ENCODE measurements at regions not wholly inside any gene's neighbourhood (a gene's known extent, or its start where the extent isn't known, plus 50 kb on each side); places are given as distances from the start of the nearest gene placed in this dataset.
"Not testable (repeated sequence)": the region's sequence is repeated elsewhere in the genome, so short reads cannot be mapped to it uniquely, and the experiment has no call there.

DNA sequence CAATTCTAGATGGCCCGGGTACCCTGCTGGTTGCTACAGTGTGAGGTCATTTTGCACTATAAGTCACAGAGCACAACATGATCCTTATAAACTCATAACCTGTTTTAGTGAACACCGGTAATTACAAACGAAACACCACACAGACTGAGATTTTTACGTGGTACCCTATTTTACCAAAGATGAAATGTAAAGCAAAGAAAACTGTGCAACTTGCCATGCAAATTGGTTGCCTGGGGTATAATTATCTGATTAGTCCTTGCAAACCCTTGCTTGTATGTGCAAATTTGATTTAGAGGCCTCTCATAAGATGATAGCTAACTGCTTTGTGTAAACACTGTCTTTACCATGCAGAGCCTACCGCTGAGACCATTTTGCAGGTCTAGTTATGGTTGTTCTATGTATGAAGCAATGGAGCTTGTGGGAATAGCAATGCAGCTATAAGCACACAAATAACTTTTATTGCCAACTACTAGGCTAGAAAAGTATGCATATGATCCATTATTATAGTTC lies 372.1 kb upstream of the FAR2 start:
- Histone ChIP-seq H3K4me1 (ENCODE audit: control insufficient read depth in 2 of 2, insufficient read depth in 2 of 2, low read length in 2 of 2) (no peaks in the 10 kb centered on the region), H3K27me3 (ENCODE audit: control insufficient read depth in 2 of 2, insufficient read depth in 1 of 2, low read length in 1 of 2) (no peaks in the 10 kb centered on the region), H3K36me3 (ENCODE audit: control insufficient read depth in 2 of 2, insufficient read depth in 2 of 2, low read length in 1 of 2) (no peaks in the 10 kb centered on the region), H3K27ac (ENCODE audit: low read depth in 1 of 2, low read length in 1 of 2) (no peak overlapping the region), H3K4me3 (ENCODE audit: low read length in 2 of 2) (no peak overlapping the region), H3K9me3 (ENCODE audit: control insufficient read depth in 2 of 2, insufficient read depth in 1 of 2, low read length in 1 of 2) (no peaks in the 10 kb centered on the region)
- 94% methylated on average over 5 of the region's 5 CpGs for WGBS
- no peak for DNase-seq (ENCODE audit: low read depth in 6 of 9, low spot score in 9 of 9)

DNA sequence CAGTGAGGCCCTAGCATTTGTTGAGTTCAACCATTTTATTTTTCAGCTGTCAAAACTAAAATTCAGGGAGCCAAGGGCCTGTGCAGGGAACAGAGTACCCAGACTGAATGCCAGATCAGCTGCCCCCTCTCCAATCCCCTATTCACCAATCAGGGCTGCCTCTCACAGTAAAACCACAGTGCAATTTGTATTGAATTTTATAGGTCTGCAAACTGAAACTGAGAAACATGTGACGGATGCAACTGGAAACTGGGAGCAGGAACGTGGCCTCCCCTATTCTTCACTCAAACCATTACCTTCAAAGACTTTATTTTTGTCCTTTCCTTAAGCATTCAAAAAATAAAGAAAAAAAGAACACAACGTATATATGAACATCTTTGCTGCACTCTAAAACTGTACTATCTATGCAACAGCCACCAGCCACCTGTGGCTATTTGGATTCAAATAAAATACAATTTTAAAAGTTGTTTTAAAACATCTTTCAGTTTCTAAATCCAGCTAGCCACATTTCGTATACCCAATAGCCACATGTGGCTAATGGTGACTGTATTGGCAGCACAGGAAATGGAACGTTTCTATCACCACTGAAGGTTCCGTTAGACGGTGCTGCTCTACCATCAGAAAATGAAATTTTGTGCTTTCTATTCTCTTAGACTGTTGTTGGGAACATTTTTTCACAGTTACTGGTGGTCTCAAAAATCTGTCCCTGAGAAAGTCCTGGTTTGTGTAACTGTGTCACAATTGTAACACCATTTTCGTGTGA lies 371.3 kb upstream of the FAR2 start:
- H3K27ac ChIP-seq (ENCODE audit: low read depth in 1 of 2, low read length in 1 of 2): no peak overlapping the region
- H3K4me1 ChIP-seq (ENCODE audit: control insufficient read depth in 2 of 2, insufficient read depth in 2 of 2, low read length in 2 of 2): no peaks in the 10 kb centered on the region
- H3K9me3 ChIP-seq (ENCODE audit: control insufficient read depth in 2 of 2, insufficient read depth in 1 of 2, low read length in 1 of 2): no peaks in the 10 kb centered on the region
- no peaks in the 10 kb centered on the region for H3K27me3 ChIP-seq (ENCODE audit: control insufficient read depth in 2 of 2, insufficient read depth in 1 of 2, low read length in 1 of 2)
- DNase-seq (ENCODE audit: low read depth in 6 of 9, low spot score in 9 of 9): no peak
- WGBS: 94% methylated on average over 8 of the region's 8 CpGs
- no peak overlapping the region for H3K4me3 ChIP-seq (ENCODE audit: low read length in 2 of 2)
- H3K36me3 ChIP-seq (ENCODE audit: control insufficient read depth in 2 of 2, insufficient read depth in 2 of 2, low read length in 1 of 2): no peaks in the 10 kb centered on the region

DNA sequence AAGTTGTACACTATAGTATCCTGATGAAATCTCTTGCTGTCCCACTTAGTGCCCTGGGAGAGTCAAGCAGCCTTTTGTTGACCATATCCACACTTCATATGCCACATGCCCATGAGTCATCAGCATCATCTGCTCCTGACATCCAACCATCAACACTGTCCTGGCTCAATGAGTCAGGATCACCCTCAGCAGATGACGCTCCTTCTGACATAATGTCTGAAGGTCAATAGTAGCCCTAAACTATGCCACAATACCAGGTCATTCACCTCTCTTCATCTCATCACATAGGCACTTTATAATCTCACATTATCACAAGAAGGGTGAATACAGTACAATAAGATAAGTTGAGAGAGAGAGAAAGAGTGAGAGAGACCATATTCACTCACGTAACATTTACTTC lies 369.0 kb upstream of the FAR2 start:
- no peaks in the 10 kb centered on the region for H3K27me3 ChIP-seq (ENCODE audit: control insufficient read depth in 2 of 2, insufficient read depth in 1 of 2, low read length in 1 of 2)
- no peak overlapping the region for H3K27ac ChIP-seq (ENCODE audit: low read depth in 1 of 2, low read length in 1 of 2)
- no peak for DNase-seq (ENCODE audit: low read depth in 6 of 9, low spot score in 9 of 9)
- no peaks in the 10 kb centered on the region for H3K4me1 ChIP-seq (ENCODE audit: control insufficient read depth in 2 of 2, insufficient read depth in 2 of 2, low read length in 2 of 2)
- H3K36me3 ChIP-seq (ENCODE audit: control insufficient read depth in 2 of 2, insufficient read depth in 2 of 2, low read length in 1 of 2): no peaks in the 10 kb centered on the region
- H3K4me3 ChIP-seq (ENCODE audit: low read length in 2 of 2): no peak overlapping the region
- H3K9me3 ChIP-seq (ENCODE audit: control insufficient read depth in 2 of 2, insufficient read depth in 1 of 2, low read length in 1 of 2): no peaks in the 10 kb centered on the region
- WGBS: 97% methylated on average over 2 of the region's 2 CpGs

DNA sequence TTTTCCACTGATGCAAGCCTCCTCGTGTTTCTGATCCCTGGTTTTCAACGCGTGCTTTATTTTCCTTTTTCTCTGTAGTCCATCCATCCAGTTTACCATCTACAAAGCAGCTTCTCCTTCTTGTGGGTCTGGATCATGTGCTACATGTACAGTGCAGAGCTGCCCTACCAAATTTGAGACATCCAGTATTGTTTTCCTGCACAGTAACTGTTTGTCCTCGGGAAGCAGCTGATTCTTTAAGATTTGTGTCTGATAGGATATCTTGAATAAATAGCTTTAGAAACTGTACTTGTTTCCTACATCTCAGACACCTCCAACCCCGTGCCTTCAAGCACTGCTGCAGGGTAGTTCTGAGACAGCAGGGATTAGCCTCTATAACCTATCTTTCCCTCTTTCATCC lies 368.1 kb upstream of the FAR2 start:
- Histone ChIP-seq H3K9me3 (ENCODE audit: control insufficient read depth in 2 of 2, insufficient read depth in 1 of 2, low read length in 1 of 2) (no peaks in the 10 kb centered on the region), H3K4me3 (ENCODE audit: low read length in 2 of 2) (no peak overlapping the region), H3K36me3 (ENCODE audit: control insufficient read depth in 2 of 2, insufficient read depth in 2 of 2, low read length in 1 of 2) (no peaks in the 10 kb centered on the region), H3K27ac (ENCODE audit: low read depth in 1 of 2, low read length in 1 of 2) (no peak overlapping the region), H3K4me1 (ENCODE audit: control insufficient read depth in 2 of 2, insufficient read depth in 2 of 2, low read length in 2 of 2) (no peaks in the 10 kb centered on the region), H3K27me3 (ENCODE audit: control insufficient read depth in 2 of 2, insufficient read depth in 1 of 2, low read length in 1 of 2) (no peaks in the 10 kb centered on the region)
- no peak for DNase-seq (ENCODE audit: low read depth in 6 of 9, low spot score in 9 of 9)
- 75% methylated on average over 5 of the region's 5 CpGs for WGBS

DNA sequence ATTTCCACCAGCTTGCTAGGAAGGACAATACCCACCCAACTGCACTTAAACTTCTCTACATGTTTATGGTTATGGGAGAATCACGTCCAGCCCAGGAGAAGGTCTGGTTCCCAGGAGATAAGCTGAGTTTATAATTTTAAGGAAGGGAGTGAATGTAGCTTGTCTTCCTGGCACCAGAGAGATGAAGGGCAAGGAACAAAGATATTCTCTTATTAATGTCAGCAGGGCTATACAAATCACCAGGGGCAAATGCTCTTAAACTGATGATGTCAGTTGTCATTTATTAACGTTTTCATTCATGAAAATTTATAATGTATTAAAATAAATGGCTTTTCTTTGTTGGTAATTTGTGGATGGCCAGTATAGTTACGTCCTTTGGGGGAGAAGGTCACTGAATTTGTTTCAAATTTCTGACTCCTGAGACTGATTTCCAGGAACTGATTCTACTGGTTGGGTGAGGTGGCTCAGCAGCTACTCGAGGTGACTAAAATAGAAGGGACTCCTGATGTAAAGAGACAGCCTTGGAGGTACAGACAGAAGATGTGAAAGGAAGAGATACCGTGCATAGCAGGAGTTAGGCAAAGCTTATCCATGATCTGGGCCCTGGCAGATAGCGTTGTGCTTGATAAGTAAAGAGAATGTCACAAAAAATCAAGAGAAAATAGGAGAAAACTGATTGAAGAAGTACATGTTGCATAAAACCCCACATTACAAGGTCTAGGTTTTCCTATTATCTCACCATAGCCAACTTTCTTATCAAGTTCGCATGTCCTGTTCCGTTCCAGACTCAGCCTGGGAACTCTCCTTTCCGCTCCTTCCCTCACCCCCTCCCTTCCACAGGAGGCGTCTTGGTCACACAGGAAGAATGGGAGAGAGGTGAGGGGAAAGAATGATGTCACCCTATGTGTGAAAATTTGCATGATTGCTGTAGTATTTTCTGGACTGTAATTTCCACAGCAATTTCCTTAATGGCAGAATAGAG lies 367.1 kb upstream of the FAR2 start:
- no peaks in the 10 kb centered on the region for H3K36me3 ChIP-seq (ENCODE audit: control insufficient read depth in 2 of 2, insufficient read depth in 2 of 2, low read length in 1 of 2)
- no peak overlapping the region for H3K4me3 ChIP-seq (ENCODE audit: low read length in 2 of 2)
- no peak overlapping the region for H3K27ac ChIP-seq (ENCODE audit: low read depth in 1 of 2, low read length in 1 of 2)
- no peak for DNase-seq (ENCODE audit: low read depth in 6 of 9, low spot score in 9 of 9)
- H3K4me1 ChIP-seq (ENCODE audit: control insufficient read depth in 2 of 2, insufficient read depth in 2 of 2, low read length in 2 of 2): no peaks in the 10 kb centered on the region
- no peaks in the 10 kb centered on the region for H3K9me3 ChIP-seq (ENCODE audit: control insufficient read depth in 2 of 2, insufficient read depth in 1 of 2, low read length in 1 of 2)
- WGBS: 80% methylated on average over 10 of the region's 10 CpGs
- H3K27me3 ChIP-seq (ENCODE audit: control insufficient read depth in 2 of 2, insufficient read depth in 1 of 2, low read length in 1 of 2): no peaks in the 10 kb centered on the region

DNA sequence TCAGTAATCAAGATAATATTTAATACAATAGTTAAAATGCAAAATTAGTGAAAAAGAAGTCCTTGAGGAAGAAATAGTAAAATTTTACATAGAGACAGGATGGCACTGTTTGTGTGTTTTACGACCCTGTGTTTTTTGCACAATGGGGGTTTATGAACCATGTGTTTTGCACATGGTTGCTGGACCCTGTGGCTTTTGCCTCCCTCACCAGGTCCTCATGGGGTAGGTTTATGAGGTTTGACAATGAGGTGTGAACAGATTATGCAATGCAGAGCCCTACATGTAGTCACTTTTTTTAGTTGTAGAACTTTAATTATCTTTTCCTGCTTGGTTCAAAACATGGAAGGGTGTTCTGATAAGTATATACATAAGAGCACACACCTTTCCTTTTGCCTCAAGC lies 366.3 kb upstream of the FAR2 start:
- Histone ChIP-seq H3K27me3 (ENCODE audit: control insufficient read depth in 2 of 2, insufficient read depth in 1 of 2, low read length in 1 of 2) (no peaks in the 10 kb centered on the region), H3K4me1 (ENCODE audit: control insufficient read depth in 2 of 2, insufficient read depth in 2 of 2, low read length in 2 of 2) (no peaks in the 10 kb centered on the region), H3K9me3 (ENCODE audit: control insufficient read depth in 2 of 2, insufficient read depth in 1 of 2, low read length in 1 of 2) (no peaks in the 10 kb centered on the region), H3K4me3 (ENCODE audit: low read length in 2 of 2) (no peak overlapping the region), H3K36me3 (ENCODE audit: control insufficient read depth in 2 of 2, insufficient read depth in 2 of 2, low read length in 1 of 2) (no peaks in the 10 kb centered on the region), H3K27ac (ENCODE audit: low read depth in 1 of 2, low read length in 1 of 2) (no peak overlapping the region)
- no peak for DNase-seq (ENCODE audit: low read depth in 6 of 9, low spot score in 9 of 9)
- 82% methylated on average over 1 of the region's 1 CpG for WGBS

DNA sequence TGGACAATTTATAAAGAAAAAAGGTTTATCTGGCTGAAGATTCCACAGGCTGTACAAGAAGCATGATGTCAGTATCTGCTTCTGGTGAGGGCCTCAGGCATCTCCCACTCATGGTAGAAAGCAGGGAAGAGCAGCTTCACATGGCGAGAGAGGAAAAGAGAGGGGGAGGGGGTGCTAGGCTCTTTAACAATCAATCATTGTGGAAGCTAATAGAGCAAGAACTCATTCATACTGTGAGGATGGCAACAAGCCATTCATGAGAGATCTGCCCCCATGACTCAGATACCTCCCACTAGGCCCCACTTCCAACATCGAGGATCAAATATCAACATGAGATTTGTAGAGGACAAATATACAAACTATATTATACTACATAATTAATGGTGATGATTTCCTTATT lies 361.9 kb upstream of the FAR2 start:
- H3K27ac ChIP-seq (ENCODE audit: low read depth in 1 of 2, low read length in 1 of 2): no peak overlapping the region
- WGBS: 90% methylated on average over 2 of the region's 2 CpGs
- H3K4me3 ChIP-seq (ENCODE audit: low read length in 2 of 2): no peak overlapping the region
- H3K36me3 ChIP-seq (ENCODE audit: control insufficient read depth in 2 of 2, insufficient read depth in 2 of 2, low read length in 1 of 2): no peaks in the 10 kb centered on the region
- no peaks in the 10 kb centered on the region for H3K27me3 ChIP-seq (ENCODE audit: control insufficient read depth in 2 of 2, insufficient read depth in 1 of 2, low read length in 1 of 2)
- H3K4me1 ChIP-seq (ENCODE audit: control insufficient read depth in 2 of 2, insufficient read depth in 2 of 2, low read length in 2 of 2): no peaks in the 10 kb centered on the region
- H3K9me3 ChIP-seq (ENCODE audit: control insufficient read depth in 2 of 2, insufficient read depth in 1 of 2, low read length in 1 of 2): no peaks in the 10 kb centered on the region
- DNase-seq (ENCODE audit: low read depth in 6 of 9, low spot score in 9 of 9): no peak

DNA sequence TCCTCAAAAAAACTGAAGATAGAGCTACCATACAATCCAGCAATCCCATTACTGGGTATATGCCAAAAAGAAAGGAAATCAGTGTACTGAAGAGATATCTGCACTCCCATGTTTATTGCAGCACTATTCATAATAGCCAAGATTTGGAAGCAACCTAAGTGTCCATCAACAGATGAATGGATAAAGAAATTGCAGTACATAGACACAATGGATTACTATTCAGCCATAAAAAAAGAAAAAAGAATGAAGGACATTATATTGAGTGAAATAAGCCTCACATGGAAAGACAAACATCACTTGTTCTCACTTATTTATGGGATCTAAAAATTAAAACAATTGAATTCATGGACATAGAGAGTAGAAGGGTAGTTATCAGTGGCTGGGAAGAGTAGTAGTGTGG lies 360.8 kb upstream of the FAR2 start:
- H3K27ac ChIP-seq (ENCODE audit: low read depth in 1 of 2, low read length in 1 of 2); H3K4me1 ChIP-seq (ENCODE audit: control insufficient read depth in 2 of 2, insufficient read depth in 2 of 2, low read length in 2 of 2); H3K36me3 ChIP-seq (ENCODE audit: control insufficient read depth in 2 of 2, insufficient read depth in 2 of 2, low read length in 1 of 2); H3K4me3 ChIP-seq (ENCODE audit: low read length in 2 of 2); H3K27me3 ChIP-seq (ENCODE audit: control insufficient read depth in 2 of 2, insufficient read depth in 1 of 2, low read length in 1 of 2); H3K9me3 ChIP-seq (ENCODE audit: control insufficient read depth in 2 of 2, insufficient read depth in 1 of 2, low read length in 1 of 2); DNase-seq (ENCODE audit: low read depth in 6 of 9, low spot score in 9 of 9): not testable (repeated sequence)

DNA sequence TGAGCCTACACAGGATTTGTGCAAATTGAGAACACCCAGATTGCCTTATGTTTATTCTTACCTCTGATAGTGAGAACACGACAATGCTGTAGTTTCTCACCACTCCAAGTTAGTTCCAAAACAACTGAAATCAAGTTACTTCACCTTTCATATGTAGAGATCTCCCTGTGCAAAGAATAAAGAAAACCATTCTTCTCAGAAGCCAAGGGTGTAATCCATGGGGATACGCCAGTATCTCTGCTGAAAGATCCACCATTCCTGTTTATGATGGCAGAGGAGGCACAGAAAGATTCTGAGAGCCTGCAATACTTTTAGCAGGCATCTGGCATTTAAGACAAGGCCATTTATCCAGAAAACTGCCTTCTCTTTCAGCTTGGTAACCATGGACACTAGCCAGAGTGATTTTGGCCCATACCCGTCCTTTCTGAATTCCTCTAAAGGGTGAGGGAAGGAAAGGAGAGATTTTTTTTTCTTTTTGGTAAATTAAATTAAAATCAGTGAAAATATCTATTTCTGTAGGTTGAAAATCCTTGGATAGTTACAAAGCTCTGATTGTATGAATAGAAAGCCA lies 355.4 kb upstream of the FAR2 start:
- Histone ChIP-seq H3K27ac (ENCODE audit: low read depth in 1 of 2, low read length in 1 of 2) (no peak overlapping the region), H3K27me3 (ENCODE audit: control insufficient read depth in 2 of 2, insufficient read depth in 1 of 2, low read length in 1 of 2) (no peaks in the 10 kb centered on the region), H3K4me3 (ENCODE audit: low read length in 2 of 2) (no peak overlapping the region), H3K4me1 (ENCODE audit: control insufficient read depth in 2 of 2, insufficient read depth in 2 of 2, low read length in 2 of 2) (no peaks in the 10 kb centered on the region), H3K9me3 (ENCODE audit: control insufficient read depth in 2 of 2, insufficient read depth in 1 of 2, low read length in 1 of 2) (no peaks in the 10 kb centered on the region), H3K36me3 (ENCODE audit: control insufficient read depth in 2 of 2, insufficient read depth in 2 of 2, low read length in 1 of 2) (no peaks in the 10 kb centered on the region)
- WGBS: 92% methylated on average over 3 of the region's 3 CpGs
- no peak for DNase-seq (ENCODE audit: low read depth in 6 of 9, low spot score in 9 of 9)

Measured in thymus (tissue), 11 donors.